ENCODE measurements at regions not wholly inside any gene's neighbourhood (a gene's known extent, or its start where the extent isn't known, plus 50 kb on each side); places are given as distances from the start of the nearest gene placed in this dataset.

- DNase-seq (ENCODE audit: insufficient read length, low spot score) = no peak
- TF ChIP-seq SPI1 (IDR thresholded peaks at IDR 0.05; ENCODE audit: low read depth, low read length) (no peak), PAX5 (IDR thresholded peaks at IDR 0.05; ENCODE audit: insufficient read depth, low read length, severe bottlenecking) (no peak), POU2F2 (IDR thresholded peaks at IDR 0.05; ENCODE audit: low read depth, low read length) (no peak), POLR2A (IDR thresholded peaks at IDR 0.05; ENCODE audit: low read depth, low read length) (no peak), POLR2AphosphoS5 (IDR thresholded peaks at IDR 0.05; ENCODE audit: low read depth, low read length) (no peak), TAF1 (IDR thresholded peaks at IDR 0.05; ENCODE audit: low read depth, low read length) (no peak)
- no peak for FAIRE-seq
These were observed 250.1 kb upstream of the TRPC7 start for GRCh38 chr5:136615251-136616119.

GRCh38 chr5:136613230-136613629 lies 247.9 kb upstream of the TRPC7 start:
- TF ChIP-seq POLR2A (IDR thresholded peaks at IDR 0.05; ENCODE audit: low read depth, low read length) (no peak), TAF1 (IDR thresholded peaks at IDR 0.05; ENCODE audit: low read depth, low read length) (no peak), PAX5 (IDR thresholded peaks at IDR 0.05; ENCODE audit: insufficient read depth, low read length, severe bottlenecking) (no peak), SPI1 (IDR thresholded peaks at IDR 0.05; ENCODE audit: low read depth, low read length) (no peak), POU2F2 (IDR thresholded peaks at IDR 0.05; ENCODE audit: low read depth, low read length) (no peak), POLR2AphosphoS5 (IDR thresholded peaks at IDR 0.05; ENCODE audit: low read depth, low read length) (no peak)
- DNase-seq (ENCODE audit: insufficient read length, low spot score) = no peak
- FAIRE-seq = no peak

- TF ChIP-seq PAX5 (IDR thresholded peaks at IDR 0.05; ENCODE audit: insufficient read depth, low read length, severe bottlenecking) (no peak), POLR2A (IDR thresholded peaks at IDR 0.05; ENCODE audit: low read depth, low read length) (no peak), POU2F2 (IDR thresholded peaks at IDR 0.05; ENCODE audit: low read depth, low read length) (no peak), SPI1 (IDR thresholded peaks at IDR 0.05; ENCODE audit: low read depth, low read length) (no peak), POLR2AphosphoS5 (IDR thresholded peaks at IDR 0.05; ENCODE audit: low read depth, low read length) (no peak), TAF1 (IDR thresholded peaks at IDR 0.05; ENCODE audit: low read depth, low read length) (no peak)
- no peak for DNase-seq (ENCODE audit: insufficient read length, low spot score)
- FAIRE-seq = no peak
These were observed 240.3 kb upstream of the TRPC7 start for GRCh38 chr5:136605638-136606037.

GRCh38 chr5:136600306-136600705 lies 235.0 kb upstream of the TRPC7 start:
- FAIRE-seq (no peak), DNase-seq (ENCODE audit: insufficient read length, low spot score) (no peak)
- no peak for TF ChIP-seq POLR2AphosphoS5 (IDR thresholded peaks at IDR 0.05; ENCODE audit: low read depth, low read length)
- TF ChIP-seq POU2F2 (IDR thresholded peaks at IDR 0.05; ENCODE audit: low read depth, low read length) = no peak
- TF ChIP-seq POLR2A (IDR thresholded peaks at IDR 0.05; ENCODE audit: low read depth, low read length) = no peak
- no peak for TF ChIP-seq SPI1 (IDR thresholded peaks at IDR 0.05; ENCODE audit: low read depth, low read length)
- TF ChIP-seq PAX5 (IDR thresholded peaks at IDR 0.05; ENCODE audit: insufficient read depth, low read length, severe bottlenecking) = no peak

- DNase-seq (ENCODE audit: insufficient read length, low spot score) (no peak), FAIRE-seq (no peak)
- TF ChIP-seq POLR2A (IDR thresholded peaks at IDR 0.05; ENCODE audit: low read depth, low read length) (no peak), SPI1 (IDR thresholded peaks at IDR 0.05; ENCODE audit: low read depth, low read length) (no peak), POU2F2 (IDR thresholded peaks at IDR 0.05; ENCODE audit: low read depth, low read length) (no peak), POLR2AphosphoS5 (IDR thresholded peaks at IDR 0.05; ENCODE audit: low read depth, low read length) (no peak), PAX5 (IDR thresholded peaks at IDR 0.05; ENCODE audit: insufficient read depth, low read length, severe bottlenecking) (no peak), TAF1 (IDR thresholded peaks at IDR 0.05; ENCODE audit: low read depth, low read length) (no peak)
These were observed 233.6 kb upstream of the TRPC7 start for GRCh38 chr5:136598802-136599404.

GRCh38 chr5:136594416-136594815 lies 229.1 kb upstream of the TRPC7 start:
- FAIRE-seq (no peak), DNase-seq (ENCODE audit: insufficient read length, low spot score) (no peak)
- TF ChIP-seq PAX5 (IDR thresholded peaks at IDR 0.05; ENCODE audit: insufficient read depth, low read length, severe bottlenecking) (no peak), POLR2AphosphoS5 (IDR thresholded peaks at IDR 0.05; ENCODE audit: low read depth, low read length) (no peak), POU2F2 (IDR thresholded peaks at IDR 0.05; ENCODE audit: low read depth, low read length) (no peak), TAF1 (IDR thresholded peaks at IDR 0.05; ENCODE audit: low read depth, low read length) (no peak), POLR2A (IDR thresholded peaks at IDR 0.05; ENCODE audit: low read depth, low read length) (no peak), SPI1 (IDR thresholded peaks at IDR 0.05; ENCODE audit: low read depth, low read length) (no peak)

- FAIRE-seq (no peak), DNase-seq (ENCODE audit: insufficient read length, low spot score) (no peak)
- TF ChIP-seq POLR2A (IDR thresholded peaks at IDR 0.05; ENCODE audit: low read depth, low read length) = no peak
- no peak for TF ChIP-seq POLR2AphosphoS5 (IDR thresholded peaks at IDR 0.05; ENCODE audit: low read depth, low read length)
- no peak for TF ChIP-seq SPI1 (IDR thresholded peaks at IDR 0.05; ENCODE audit: low read depth, low read length)
- no peak for TF ChIP-seq PAX5 (IDR thresholded peaks at IDR 0.05; ENCODE audit: insufficient read depth, low read length, severe bottlenecking)
These were observed 225.2 kb upstream of the TRPC7 start for GRCh38 chr5:136590581-136590980.

GRCh38 chr5:136586196-136586595 lies 220.9 kb upstream of the TRPC7 start:
- no peak for DNase-seq (ENCODE audit: insufficient read length, low spot score)
- no peak for TF ChIP-seq SPI1 (IDR thresholded peaks at IDR 0.05; ENCODE audit: low read depth, low read length)
- TF ChIP-seq POU2F2 (IDR thresholded peaks at IDR 0.05; ENCODE audit: low read depth, low read length) = no peak
- no peak for TF ChIP-seq TAF1 (IDR thresholded peaks at IDR 0.05; ENCODE audit: low read depth, low read length)
- no peak for TF ChIP-seq POLR2AphosphoS5 (IDR thresholded peaks at IDR 0.05; ENCODE audit: low read depth, low read length)
- no peak for TF ChIP-seq POLR2A (IDR thresholded peaks at IDR 0.05; ENCODE audit: low read depth, low read length)
- no peak for TF ChIP-seq PAX5 (IDR thresholded peaks at IDR 0.05; ENCODE audit: insufficient read depth, low read length, severe bottlenecking)
- no peak for FAIRE-seq

GRCh38 chr5:136584474-136584873 lies 219.1 kb upstream of the TRPC7 start:
- DNase-seq (ENCODE audit: insufficient read length, low spot score) = no peak
- no peak for FAIRE-seq
- no peak for TF ChIP-seq TAF1 (IDR thresholded peaks at IDR 0.05; ENCODE audit: low read depth, low read length)
- TF ChIP-seq POLR2AphosphoS5 (IDR thresholded peaks at IDR 0.05; ENCODE audit: low read depth, low read length) = no peak
- no peak for TF ChIP-seq POLR2A (IDR thresholded peaks at IDR 0.05; ENCODE audit: low read depth, low read length)
- TF ChIP-seq POU2F2 (IDR thresholded peaks at IDR 0.05; ENCODE audit: low read depth, low read length) = no peak
- TF ChIP-seq PAX5 (IDR thresholded peaks at IDR 0.05; ENCODE audit: insufficient read depth, low read length, severe bottlenecking) = no peak
- TF ChIP-seq SPI1 (IDR thresholded peaks at IDR 0.05; ENCODE audit: low read depth, low read length) = no peak

All from GM12891 (cell line).